ENCODE measurements at regions not wholly inside any gene's neighbourhood (a gene's known extent, or its start where the extent isn't known, plus 50 kb on each side); places are given as distances from the start of the nearest gene placed in this dataset.

- Mint-ChIP-seq H3K27ac (no peak overlapping the region), H3K27me3 (no peaks in the 10 kb centered on the region), H3K4me3 (no peak overlapping the region), H3K9me3 (peaks cover 0 to 5% (median under 1%) of the 10 kb centered on the region in 8 donors), H3K4me1 (no peaks in the 10 kb centered on the region), H3K36me3 (no peaks in the 10 kb centered on the region)
- ChIA-PET POLR2A (ENCODE audit: partially characterized antibody) (no interaction called here), CTCF (ENCODE audit: partially characterized antibody) (no interaction called here)
- DNase-seq: no peak
- Histone ChIP-seq H3K4me1 (ENCODE audit: insufficient read depth, low read length) (no peaks in the 10 kb centered on the region), H3K9me3 (ENCODE audit: control insufficient read depth in 1 of 2, low read length in 2 of 2) (no peaks in the 10 kb centered on the region), H3K27ac (ENCODE audit: low read depth, low read length) (no peak overlapping the region), H3K36me3 (ENCODE audit: insufficient read depth, low read length) (no peaks in the 10 kb centered on the region), H3K27me3 (ENCODE audit: insufficient read depth, low read length) (no peaks in the 10 kb centered on the region), H3K4me3 (ENCODE audit: low read length in 2 of 2) (no peak overlapping the region)
- intact Hi-C loops (cut with micrococcal nuclease): no loop called here
Observed at GRCh38 chr5:100319885-100320284, 215.3 kb upstream of the FAM174A start.

- Histone ChIP-seq H3K4me1 (ENCODE audit: insufficient read depth, low read length) (no peaks in the 10 kb centered on the region), H3K36me3 (ENCODE audit: insufficient read depth, low read length) (no peaks in the 10 kb centered on the region), H3K27ac (ENCODE audit: low read depth, low read length) (no peak overlapping the region), H3K9me3 (ENCODE audit: control insufficient read depth in 1 of 2, low read length in 2 of 2) (no peaks in the 10 kb centered on the region), H3K27me3 (ENCODE audit: insufficient read depth, low read length) (no peaks in the 10 kb centered on the region), H3K4me3 (ENCODE audit: low read length in 2 of 2) (no peak overlapping the region)
- Mint-ChIP-seq H3K4me1 (no peaks in the 10 kb centered on the region), H3K9me3 (peaks cover 0 to 7% (median 3%) of the 10 kb centered on the region in 8 donors), H3K27me3 (no peaks in the 10 kb centered on the region), H3K27ac (no peak overlapping the region), H3K4me3 (no peak overlapping the region), H3K36me3 (no peaks in the 10 kb centered on the region)
- intact Hi-C loops (cut with micrococcal nuclease): no loop called here
- DNase-seq: no peak
- ChIA-PET CTCF (ENCODE audit: partially characterized antibody) (no interaction called here), POLR2A (ENCODE audit: partially characterized antibody) (no interaction called here)
Observed at GRCh38 chr5:100313657-100314056, 221.5 kb upstream of the FAM174A start.

DNA sequence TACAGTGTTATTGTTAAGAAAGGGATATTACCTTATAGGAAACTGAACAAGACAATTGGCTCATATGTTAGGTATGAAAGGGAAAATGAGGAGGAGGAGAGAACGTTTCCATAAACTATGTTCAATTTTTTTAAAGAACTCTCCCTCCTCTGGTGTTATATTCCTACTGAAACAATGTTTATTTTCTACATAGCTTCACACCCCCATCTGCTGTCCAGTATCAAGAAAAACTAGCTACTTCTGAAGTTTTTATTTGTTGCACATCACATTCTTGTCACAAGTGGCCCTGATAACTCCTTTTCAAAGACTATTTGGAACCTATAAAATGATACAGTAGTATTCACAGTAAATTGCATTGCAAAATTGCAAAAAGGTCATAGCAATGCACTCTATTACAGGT lies 223.4 kb upstream of the FAM174A start:
- no peak overlapping the region for H3K4me3 ChIP-seq (ENCODE audit: low read length in 2 of 2)
- no peaks in the 10 kb centered on the region for H3K36me3 ChIP-seq (ENCODE audit: insufficient read depth, low read length)
- H3K4me1 ChIP-seq (ENCODE audit: insufficient read depth, low read length): no peaks in the 10 kb centered on the region
- no peak overlapping the region for H3K27ac ChIP-seq (ENCODE audit: low read depth, low read length)
- no peaks in the 10 kb centered on the region for H3K36me3 Mint-ChIP-seq
- no peaks in the 10 kb centered on the region for H3K27me3 Mint-ChIP-seq
- no peak overlapping the region for H3K4me3 Mint-ChIP-seq
- no peak for DNase-seq
- peaks cover 0 to 7% (median 3%) of the 10 kb centered on the region in 8 donors for H3K9me3 Mint-ChIP-seq
- intact Hi-C loops (cut with micrococcal nuclease): no loop called here
- no peaks in the 10 kb centered on the region for H3K4me1 Mint-ChIP-seq
- no peaks in the 10 kb centered on the region for H3K9me3 ChIP-seq (ENCODE audit: control insufficient read depth in 1 of 2, low read length in 2 of 2)
- ChIA-PET POLR2A (ENCODE audit: partially characterized antibody) (no interaction called here), CTCF (ENCODE audit: partially characterized antibody) (no interaction called here)
- no peaks in the 10 kb centered on the region for H3K27me3 ChIP-seq (ENCODE audit: insufficient read depth, low read length)
- no peak overlapping the region for H3K27ac Mint-ChIP-seq

- Mint-ChIP-seq H3K27ac (no peak overlapping the region), H3K9me3 (peaks cover 0 to 4% (median 0%) of the 10 kb centered on the region in 8 donors), H3K27me3 (no peaks in the 10 kb centered on the region), H3K4me3 (no peak overlapping the region), H3K36me3 (no peaks in the 10 kb centered on the region), H3K4me1 (no peaks in the 10 kb centered on the region)
- intact Hi-C loops (cut with micrococcal nuclease): no loop called here
- Histone ChIP-seq H3K27me3 (ENCODE audit: insufficient read depth, low read length) (no peaks in the 10 kb centered on the region), H3K4me3 (ENCODE audit: low read length in 2 of 2) (no peak overlapping the region), H3K27ac (ENCODE audit: low read depth, low read length) (no peak overlapping the region), H3K9me3 (ENCODE audit: control insufficient read depth in 1 of 2, low read length in 2 of 2) (no peaks in the 10 kb centered on the region), H3K4me1 (ENCODE audit: insufficient read depth, low read length) (no peaks in the 10 kb centered on the region), H3K36me3 (ENCODE audit: insufficient read depth, low read length) (no peaks in the 10 kb centered on the region)
- no peak for DNase-seq
- CTCF ChIA-PET (ENCODE audit: partially characterized antibody): no interaction called here
- POLR2A ChIA-PET (ENCODE audit: partially characterized antibody): no interaction called here
Observed at GRCh38 chr5:100306000-100306399, 229.2 kb upstream of the FAM174A start.

GRCh38 chr5:100303216-100303615 lies 232.0 kb upstream of the FAM174A start:
- H3K9me3 Mint-ChIP-seq: peaks cover 0 to 2% (median 0%) of the 10 kb centered on the region in 8 donors
- H3K27ac Mint-ChIP-seq: no peak overlapping the region
- no peak overlapping the region for H3K4me3 ChIP-seq (ENCODE audit: low read length in 2 of 2)
- intact Hi-C loops (cut with micrococcal nuclease): no loop called here
- no peak for DNase-seq
- ChIA-PET POLR2A (ENCODE audit: partially characterized antibody) (no interaction called here), CTCF (ENCODE audit: partially characterized antibody) (no interaction called here)
- no peaks in the 10 kb centered on the region for H3K4me1 ChIP-seq (ENCODE audit: insufficient read depth, low read length)
- H3K4me3 Mint-ChIP-seq: no peak overlapping the region
- H3K27me3 ChIP-seq (ENCODE audit: insufficient read depth, low read length): no peaks in the 10 kb centered on the region
- H3K36me3 ChIP-seq (ENCODE audit: insufficient read depth, low read length): no peaks in the 10 kb centered on the region
- H3K27me3 Mint-ChIP-seq: no peaks in the 10 kb centered on the region
- no peaks in the 10 kb centered on the region for H3K36me3 Mint-ChIP-seq
- H3K27ac ChIP-seq (ENCODE audit: low read depth, low read length): no peak overlapping the region
- no peaks in the 10 kb centered on the region for H3K4me1 Mint-ChIP-seq
- no peaks in the 10 kb centered on the region for H3K9me3 ChIP-seq (ENCODE audit: control insufficient read depth in 1 of 2, low read length in 2 of 2)

DNA sequence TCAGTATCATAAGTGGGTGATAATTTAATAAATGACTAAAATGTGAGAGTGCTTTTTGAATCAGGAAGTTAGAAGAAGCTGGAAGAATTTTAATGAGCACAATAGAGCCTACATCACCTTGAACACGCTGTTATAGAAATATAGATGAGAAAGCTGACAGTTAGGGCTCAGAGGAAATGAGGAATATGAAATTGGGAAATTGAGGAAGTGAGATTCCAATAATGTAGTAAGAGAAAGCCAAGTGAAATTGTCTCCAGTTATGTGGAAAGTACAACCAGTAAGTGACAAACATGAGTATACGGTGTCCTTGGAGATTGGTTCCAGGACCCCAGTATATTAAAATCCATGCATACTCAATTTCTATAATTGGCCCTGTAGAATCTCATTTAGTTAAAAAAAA lies 235.9 kb upstream of the FAM174A start:
- H3K4me3 ChIP-seq (ENCODE audit: low read length in 2 of 2): no peak overlapping the region
- ChIA-PET CTCF (ENCODE audit: partially characterized antibody) (no interaction called here), POLR2A (ENCODE audit: partially characterized antibody) (no interaction called here)
- no peaks in the 10 kb centered on the region for H3K4me1 ChIP-seq (ENCODE audit: insufficient read depth, low read length)
- H3K27me3 ChIP-seq (ENCODE audit: insufficient read depth, low read length): no peaks in the 10 kb centered on the region
- no peak overlapping the region for H3K4me3 Mint-ChIP-seq
- H3K27ac ChIP-seq (ENCODE audit: low read depth, low read length): no peak overlapping the region
- no peaks in the 10 kb centered on the region for H3K27me3 Mint-ChIP-seq
- peaks cover 0 to 4% (median 0%) of the 10 kb centered on the region in 8 donors for H3K9me3 Mint-ChIP-seq
- no peaks in the 10 kb centered on the region for H3K4me1 Mint-ChIP-seq
- H3K36me3 ChIP-seq (ENCODE audit: insufficient read depth, low read length): no peaks in the 10 kb centered on the region
- H3K36me3 Mint-ChIP-seq: no peaks in the 10 kb centered on the region
- H3K9me3 ChIP-seq (ENCODE audit: control insufficient read depth in 1 of 2, low read length in 2 of 2): no peaks in the 10 kb centered on the region
- intact Hi-C loops (cut with micrococcal nuclease): no loop called here
- no peak overlapping the region for H3K27ac Mint-ChIP-seq
- no peak for DNase-seq

GRCh38 chr5:100276071-100276470 lies 259.1 kb upstream of the FAM174A start:
- no peaks in the 10 kb centered on the region for H3K36me3 Mint-ChIP-seq
- Histone ChIP-seq H3K4me3 (ENCODE audit: low read length in 2 of 2) (no peak overlapping the region), H3K36me3 (ENCODE audit: insufficient read depth, low read length) (no peaks in the 10 kb centered on the region), H3K4me1 (ENCODE audit: insufficient read depth, low read length) (no peaks in the 10 kb centered on the region), H3K27me3 (ENCODE audit: insufficient read depth, low read length) (no peaks in the 10 kb centered on the region), H3K9me3 (ENCODE audit: control insufficient read depth in 1 of 2, low read length in 2 of 2) (no peaks in the 10 kb centered on the region), H3K27ac (ENCODE audit: low read depth, low read length) (no peak overlapping the region)
- DNase-seq: no peak
- H3K27me3 Mint-ChIP-seq: peaks cover 0 to 1% of the 10 kb centered on the region in 2 donors
- POLR2A ChIA-PET (ENCODE audit: partially characterized antibody): no interaction called here
- no peak overlapping the region for H3K27ac Mint-ChIP-seq
- no peak overlapping the region for H3K4me3 Mint-ChIP-seq
- peaks cover 0 to 2% (median 0%) of the 10 kb centered on the region in 8 donors for H3K9me3 Mint-ChIP-seq
- H3K4me1 Mint-ChIP-seq: no peaks in the 10 kb centered on the region
- intact Hi-C loops (cut with micrococcal nuclease): no loop called here
- CTCF ChIA-PET (ENCODE audit: partially characterized antibody): no interaction called here

- Histone ChIP-seq H3K36me3 (ENCODE audit: insufficient read depth, low read length) (no peaks in the 10 kb centered on the region), H3K9me3 (ENCODE audit: control insufficient read depth in 1 of 2, low read length in 2 of 2) (no peaks in the 10 kb centered on the region), H3K27me3 (ENCODE audit: insufficient read depth, low read length) (no peaks in the 10 kb centered on the region), H3K4me1 (ENCODE audit: insufficient read depth, low read length) (no peaks in the 10 kb centered on the region), H3K27ac (ENCODE audit: low read depth, low read length) (no peak overlapping the region), H3K4me3 (ENCODE audit: low read length in 2 of 2) (no peak overlapping the region)
- intact Hi-C loops (cut with micrococcal nuclease): no loop called here
- Mint-ChIP-seq H3K4me1 (no peaks in the 10 kb centered on the region), H3K36me3 (no peaks in the 10 kb centered on the region), H3K27me3 (peaks cover 0 to 1% of the 10 kb centered on the region in 2 donors), H3K27ac (no peak overlapping the region), H3K4me3 (no peak overlapping the region), H3K9me3 (peaks cover 0 to 2% (median 0%) of the 10 kb centered on the region in 8 donors)
- POLR2A ChIA-PET (ENCODE audit: partially characterized antibody): no interaction called here
- CTCF ChIA-PET (ENCODE audit: partially characterized antibody): no interaction called here
- DNase-seq: no peak
Observed at GRCh38 chr5:100275631-100276030, 259.5 kb upstream of the FAM174A start.
